ENCODE measurements at regions not wholly inside any gene's neighbourhood (a gene's known extent, or its start where the extent isn't known, plus 50 kb on each side); places are given as distances from the start of the nearest gene placed in this dataset.

- no peak overlapping the region for H3K4me3 Mint-ChIP-seq
- DNase-seq (ENCODE audit: low read depth, low spot score): no peak
- no peak overlapping the region for H3K27ac Mint-ChIP-seq (ENCODE audit: unreplicated experiment)
- no peaks in the 10 kb centered on the region for H3K4me1 Mint-ChIP-seq
- no peaks in the 10 kb centered on the region for H3K27me3 Mint-ChIP-seq (ENCODE audit: low read depth)
- no peak for TF ChIP-seq CTCF (conservative IDR thresholded peaks at IDR 0.05)
- peaks cover 2% of the 10 kb centered on the region for H3K9me3 Mint-ChIP-seq
- no peaks in the 10 kb centered on the region for H3K36me3 Mint-ChIP-seq (ENCODE audit: low read depth)
Observed at GRCh38 chr5:5026409-5026785, 113.7 kb upstream of the ADAMTS16 start.

GRCh38 chr5:5031665-5032064, 108.5 kb upstream of the ADAMTS16 start:
- no peak for DNase-seq (ENCODE audit: low read depth, low spot score)
- no peak for TF ChIP-seq CTCF (conservative IDR thresholded peaks at IDR 0.05)
- H3K4me3 Mint-ChIP-seq: no peak overlapping the region
- no peaks in the 10 kb centered on the region for H3K27me3 Mint-ChIP-seq (ENCODE audit: low read depth)
- peaks cover 4% of the 10 kb centered on the region for H3K36me3 Mint-ChIP-seq (ENCODE audit: low read depth)
- H3K9me3 Mint-ChIP-seq: peaks cover 7% of the 10 kb centered on the region
- no peaks in the 10 kb centered on the region for H3K4me1 Mint-ChIP-seq
- H3K27ac Mint-ChIP-seq (ENCODE audit: unreplicated experiment): no peak overlapping the region

- Mint-ChIP-seq H3K9me3 (no peaks in the 10 kb centered on the region), H3K4me1 (no peaks in the 10 kb centered on the region), H3K4me3 (no peak overlapping the region), H3K36me3 (ENCODE audit: low read depth) (no peaks in the 10 kb centered on the region), H3K27me3 (ENCODE audit: low read depth) (peaks cover 8% of the 10 kb centered on the region), H3K27ac (ENCODE audit: unreplicated experiment) (no peak overlapping the region)
- no peak for TF ChIP-seq CTCF (conservative IDR thresholded peaks at IDR 0.05)
- no peak for DNase-seq (ENCODE audit: low read depth, low spot score)
Observed at GRCh38 chr5:5037674-5038073, 102.5 kb upstream of the ADAMTS16 start.

GRCh38 chr5:5039918-5040317, 100.2 kb upstream of the ADAMTS16 start:
- no peak overlapping the region for H3K4me3 Mint-ChIP-seq

GRCh38 chr5:5040712-5041111, 99.4 kb upstream of the ADAMTS16 start:
- H3K4me1 Mint-ChIP-seq: no peaks in the 10 kb centered on the region
- no peaks in the 10 kb centered on the region for H3K9me3 Mint-ChIP-seq
- H3K4me3 Mint-ChIP-seq: no peak overlapping the region
- H3K27ac Mint-ChIP-seq (ENCODE audit: unreplicated experiment): no peak overlapping the region
- TF ChIP-seq CTCF (conservative IDR thresholded peaks at IDR 0.05): no peak
- DNase-seq (ENCODE audit: low read depth, low spot score): no peak
- H3K36me3 Mint-ChIP-seq (ENCODE audit: low read depth): no peaks in the 10 kb centered on the region
- H3K27me3 Mint-ChIP-seq (ENCODE audit: low read depth): peaks cover 13% of the 10 kb centered on the region

More at GRCh38 chr5:5039918-5040317, 100.2 kb upstream of the ADAMTS16 start:
- H3K4me1 Mint-ChIP-seq: no peaks in the 10 kb centered on the region
- peaks cover 13% of the 10 kb centered on the region for H3K27me3 Mint-ChIP-seq (ENCODE audit: low read depth)
- DNase-seq (ENCODE audit: low read depth, low spot score): no peak
- H3K9me3 Mint-ChIP-seq: no peaks in the 10 kb centered on the region
- H3K36me3 Mint-ChIP-seq (ENCODE audit: low read depth): no peaks in the 10 kb centered on the region
- no peak overlapping the region for H3K27ac Mint-ChIP-seq (ENCODE audit: unreplicated experiment)
- TF ChIP-seq CTCF (conservative IDR thresholded peaks at IDR 0.05): no peak

- peaks cover 16% of the 10 kb centered on the region for H3K27me3 Mint-ChIP-seq (ENCODE audit: low read depth)
- no peaks in the 10 kb centered on the region for H3K9me3 Mint-ChIP-seq
- H3K4me1 Mint-ChIP-seq: no peaks in the 10 kb centered on the region
- H3K27ac Mint-ChIP-seq (ENCODE audit: unreplicated experiment): no peak overlapping the region
- no peak overlapping the region for H3K4me3 Mint-ChIP-seq
- DNase-seq (ENCODE audit: low read depth, low spot score): no peak
- TF ChIP-seq CTCF (conservative IDR thresholded peaks at IDR 0.05): no peak
- H3K36me3 Mint-ChIP-seq (ENCODE audit: low read depth): no peaks in the 10 kb centered on the region
Observed at GRCh38 chr5:5042806-5043205, 97.3 kb upstream of the ADAMTS16 start.

Measured in neural crest cell (in vitro differentiated cells).